SH-SY5Y (cell line): ENCODE measurements at regions not wholly inside any gene's neighbourhood (a gene's known extent, or its start where the extent isn't known, plus 50 kb on each side); places are given as distances from the start of the nearest gene placed in this dataset.

Source experiments
- GATA2 ChIP-seq: IDR thresholded peaks from 2 replicates; pipeline ENCODE4 v1.6.1; 2011; ENCODE audit warnings: mild to moderate bottlenecking, low read depth, low read length
- GATA3 ChIP-seq: IDR thresholded peaks from 2 replicates; pipeline ENCODE4 v1.6.1; 2011; ENCODE audit warnings: low read depth, mild to moderate bottlenecking, low read length, moderate library complexity

GRCh38 chr1:198841477-198841876 lies 202.6 kb downstream of the PTPRC start:
- no peak for TF ChIP-seq GATA3
- no peak for TF ChIP-seq GATA2
